NCI-H2081 (cell line): ENCODE measurements at regions not wholly inside any gene's neighbourhood (a gene's known extent, or its start where the extent isn't known, plus 50 kb on each side); places are given as distances from the start of the nearest gene placed in this dataset.

Experiments used
- DNase-seq, 2 experiments: peaks; one replicate each; lab custom pipeline; 2025; lab: John Stamatoyannopoulos, UW

DNA sequence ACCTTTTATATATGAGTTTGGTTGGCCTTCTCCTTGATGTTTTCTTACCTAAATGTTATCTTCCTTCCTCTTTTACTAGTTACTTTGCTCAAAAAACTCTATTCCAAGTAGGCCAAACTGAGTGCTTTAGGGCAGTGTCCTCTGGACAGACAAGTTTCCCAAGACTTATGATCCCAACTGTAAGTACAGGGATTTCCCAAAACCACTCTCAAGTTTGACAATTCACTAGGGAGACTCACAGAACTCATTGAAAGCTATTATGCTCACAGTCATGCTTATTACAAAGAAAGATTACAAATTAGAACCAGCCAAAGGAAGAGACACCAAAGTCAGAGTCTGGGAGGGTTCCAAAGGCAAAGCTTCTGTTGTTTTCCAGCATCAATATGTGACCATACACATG lies 534.2 kb upstream of the ALCAM start:
- no peak for DNase-seq

DNA sequence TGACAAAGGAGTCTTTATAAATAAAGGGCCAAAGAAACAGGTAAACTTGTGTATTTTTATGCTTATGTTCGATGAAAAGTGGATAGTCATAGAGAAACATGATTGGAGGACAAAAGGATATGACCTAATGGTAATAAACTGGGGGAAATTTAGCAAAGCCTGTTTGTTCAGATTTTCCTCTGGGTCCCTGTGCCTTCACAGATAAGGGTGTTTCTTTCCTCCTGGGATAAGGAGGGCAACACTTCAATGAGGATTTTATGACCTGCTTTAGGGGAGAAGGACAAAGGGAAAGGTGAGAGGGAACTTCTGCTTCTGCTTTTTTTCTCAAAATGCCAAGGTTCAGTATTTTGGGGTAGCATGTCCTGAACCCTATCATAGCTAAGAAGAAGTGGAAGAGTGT lies 531.3 kb upstream of the ALCAM start:
- DNase-seq: no peak

DNA sequence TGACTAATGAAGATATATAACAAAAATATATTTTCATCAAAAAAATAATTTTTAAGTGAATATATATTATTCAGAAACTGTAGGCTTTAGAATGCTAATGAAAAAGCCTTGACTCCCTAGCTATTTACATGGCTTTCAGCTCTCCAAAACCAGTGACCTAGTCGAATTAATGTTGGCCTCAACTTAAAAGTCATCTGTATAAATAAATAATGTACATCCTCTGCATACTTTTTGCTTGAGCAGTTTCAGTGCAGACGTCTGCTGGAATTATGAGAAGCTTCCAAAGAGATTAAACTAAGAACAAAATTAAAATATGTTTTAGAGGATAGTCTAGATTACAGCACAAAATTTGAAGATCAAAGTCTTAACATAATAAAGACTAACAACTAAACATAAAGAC lies 520.4 kb upstream of the ALCAM start:
- DNase-seq: no peak

DNA sequence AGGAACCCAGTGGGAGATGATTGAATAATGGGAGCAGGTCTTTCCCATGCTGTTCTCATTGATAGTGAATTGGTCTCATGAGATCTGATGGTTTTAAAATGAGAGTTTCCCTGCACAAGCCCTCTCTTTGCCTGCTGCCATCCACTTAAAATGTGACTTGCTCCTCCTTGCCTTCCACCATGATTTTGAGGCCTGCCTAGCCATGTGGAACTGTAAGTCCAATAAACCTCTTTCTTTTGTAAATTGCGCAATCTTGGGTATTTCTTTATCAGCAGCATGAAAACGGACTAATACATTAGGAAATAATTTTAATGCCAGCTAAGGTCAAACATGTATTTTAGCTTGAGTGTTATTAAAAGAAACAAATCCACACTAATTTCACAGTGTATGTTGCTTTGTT lies 517.6 kb upstream of the ALCAM start:
- DNase-seq: no peak

DNA sequence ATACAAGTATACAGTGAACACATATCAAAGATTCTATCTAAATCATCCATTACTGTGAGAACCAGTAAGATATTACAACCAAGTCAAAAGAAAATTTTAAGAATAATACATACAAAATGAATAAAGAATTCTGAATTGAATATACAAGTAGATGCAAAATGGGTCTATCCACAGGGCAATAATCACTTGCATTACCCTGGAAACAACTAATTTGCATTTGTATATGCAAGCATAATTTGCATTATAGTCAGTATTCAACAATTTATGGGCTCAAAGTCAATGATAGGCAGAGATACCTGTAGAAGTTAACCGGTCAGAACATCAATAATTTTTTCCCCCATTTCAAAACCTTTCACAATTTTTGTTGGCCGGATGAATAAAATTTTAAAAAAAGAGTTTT lies 512.2 kb upstream of the ALCAM start:
- DNase-seq: no peak

DNA sequence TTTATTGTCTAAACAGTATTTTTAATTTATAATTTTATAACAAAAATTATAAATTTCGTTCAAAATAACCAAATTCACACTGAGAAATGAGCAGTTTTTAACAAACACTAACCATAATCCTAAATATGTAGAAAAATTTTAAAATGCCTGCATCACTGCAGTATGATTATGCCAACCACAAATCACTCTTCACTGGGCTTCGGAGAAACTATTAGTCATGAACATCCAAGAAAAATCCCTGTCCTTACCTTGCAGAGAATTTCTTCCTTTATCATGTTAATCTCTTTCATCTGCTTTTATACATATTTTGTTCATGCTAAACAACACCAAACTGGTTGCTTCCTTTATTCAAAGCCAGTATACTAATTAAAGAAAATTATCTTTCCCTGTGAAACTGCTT lies 511.0 kb upstream of the ALCAM start:
- DNase-seq: no peak

DNA sequence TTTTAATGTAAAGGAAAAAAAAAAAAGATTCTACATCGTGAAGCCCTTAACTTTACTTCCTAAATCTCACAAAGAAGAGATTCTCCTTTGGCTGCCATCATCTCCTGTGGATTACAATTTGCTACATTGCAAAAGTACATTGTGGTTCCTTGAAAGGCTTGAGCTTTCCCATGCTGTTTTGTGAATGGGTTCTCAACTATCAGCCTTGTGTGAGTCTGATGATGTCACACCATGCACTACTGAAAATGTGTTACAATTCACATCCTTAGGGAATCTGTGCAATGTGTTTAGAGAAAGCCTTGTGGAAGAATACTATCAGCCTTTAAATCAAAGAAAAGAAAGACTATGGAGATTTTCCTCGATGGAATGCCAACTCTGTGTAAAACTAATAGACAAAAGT lies 510.0 kb upstream of the ALCAM start:
- no peak for DNase-seq

DNA sequence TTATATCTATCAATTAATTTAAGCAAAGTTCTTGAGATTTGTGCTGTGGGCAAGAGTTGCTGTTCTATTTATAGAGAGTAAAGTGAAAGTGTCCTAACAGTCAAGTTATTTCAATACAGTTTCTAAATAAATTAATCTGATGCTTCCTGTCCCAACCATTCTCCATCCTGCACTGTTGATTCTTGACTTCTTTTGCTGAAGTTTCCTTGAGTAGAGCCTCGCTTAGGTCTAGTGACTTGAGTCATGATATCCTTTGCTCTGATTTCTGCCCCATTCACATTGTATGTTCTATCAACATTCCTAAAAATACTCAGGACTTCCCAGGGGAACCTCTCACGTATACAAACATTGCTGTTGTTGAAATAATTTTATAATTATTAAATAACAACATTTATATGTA lies 498.4 kb upstream of the ALCAM start:
- no peak for DNase-seq

DNA sequence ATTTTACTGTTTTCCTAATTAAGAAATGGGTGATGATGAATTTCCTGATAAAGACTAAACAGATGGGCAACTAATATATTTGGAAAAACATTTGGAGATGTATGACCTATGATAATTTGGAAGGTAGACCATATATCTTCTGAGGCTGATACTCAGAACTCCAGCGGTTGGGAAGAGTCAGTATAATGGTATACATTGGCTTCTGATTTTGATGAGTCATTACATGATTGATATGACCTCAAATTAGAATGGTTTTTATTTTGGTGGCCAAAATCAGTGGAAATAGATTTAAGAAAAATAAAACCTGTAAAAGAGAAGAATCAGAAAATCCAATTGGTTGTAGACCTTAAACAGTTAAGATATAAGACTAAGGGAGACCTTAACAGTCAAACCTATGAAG lies 496.4 kb upstream of the ALCAM start:
- DNase-seq: no peak

DNA sequence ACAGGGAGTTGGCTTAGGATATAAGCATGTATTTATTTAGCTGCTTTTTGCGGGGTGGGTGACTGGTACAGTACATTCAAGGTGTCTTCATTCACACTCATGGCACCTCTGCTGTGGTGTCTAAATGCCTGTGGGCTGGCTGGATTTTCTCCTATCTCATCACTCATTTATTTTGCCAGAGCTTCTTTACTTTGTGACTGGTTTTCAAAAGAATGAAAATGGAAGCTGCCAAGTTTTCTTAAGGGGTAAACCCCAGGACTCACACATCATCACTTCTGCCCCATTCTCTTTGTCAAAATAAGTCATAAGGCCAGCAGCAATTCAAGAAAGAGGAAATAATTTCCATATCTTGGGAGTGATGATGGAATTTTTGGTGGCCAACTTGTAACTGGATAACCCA lies 493.4 kb upstream of the ALCAM start:
- DNase-seq: no peak

DNA sequence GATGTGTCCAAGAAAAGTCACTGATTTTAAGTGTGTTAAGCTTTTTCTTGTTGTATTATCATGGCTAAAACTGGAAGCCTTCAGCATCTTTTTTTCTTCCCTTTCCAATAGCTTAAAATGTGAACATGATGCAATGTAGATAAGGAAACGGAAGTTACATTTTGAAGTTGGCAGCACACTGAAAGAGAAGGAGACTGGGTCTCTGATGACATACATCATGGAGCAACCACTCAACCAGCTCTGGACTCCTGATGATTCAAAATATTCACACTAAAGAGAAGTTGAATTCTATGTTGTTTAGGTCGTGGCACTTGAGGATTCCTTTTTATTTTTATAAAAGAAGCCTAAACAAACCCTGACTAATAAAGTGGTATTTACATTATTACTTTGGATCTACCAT lies 488.3 kb upstream of the ALCAM start:
- no peak for DNase-seq

DNA sequence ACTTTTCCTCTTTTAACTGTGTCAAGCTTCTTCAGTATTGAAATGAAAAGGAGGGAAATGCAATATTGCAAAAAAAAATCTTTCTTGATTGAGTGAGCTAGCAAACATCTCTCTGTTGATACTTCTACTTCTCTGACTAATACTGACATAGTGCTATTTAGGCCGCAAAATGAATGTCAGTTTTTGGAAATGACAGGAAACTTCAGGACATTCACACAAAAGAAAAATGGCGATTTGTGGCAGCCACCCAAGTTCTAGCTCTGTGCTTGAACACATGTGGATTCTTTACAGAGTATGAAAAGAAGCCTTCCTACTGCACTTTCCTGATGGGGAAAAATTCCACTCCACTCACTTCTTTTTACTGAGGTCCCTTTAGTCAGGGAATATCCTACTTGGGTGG lies 486.8 kb upstream of the ALCAM start:
- peak in 1 of 2 experiments; percentile 44 for DNase-seq

DNA sequence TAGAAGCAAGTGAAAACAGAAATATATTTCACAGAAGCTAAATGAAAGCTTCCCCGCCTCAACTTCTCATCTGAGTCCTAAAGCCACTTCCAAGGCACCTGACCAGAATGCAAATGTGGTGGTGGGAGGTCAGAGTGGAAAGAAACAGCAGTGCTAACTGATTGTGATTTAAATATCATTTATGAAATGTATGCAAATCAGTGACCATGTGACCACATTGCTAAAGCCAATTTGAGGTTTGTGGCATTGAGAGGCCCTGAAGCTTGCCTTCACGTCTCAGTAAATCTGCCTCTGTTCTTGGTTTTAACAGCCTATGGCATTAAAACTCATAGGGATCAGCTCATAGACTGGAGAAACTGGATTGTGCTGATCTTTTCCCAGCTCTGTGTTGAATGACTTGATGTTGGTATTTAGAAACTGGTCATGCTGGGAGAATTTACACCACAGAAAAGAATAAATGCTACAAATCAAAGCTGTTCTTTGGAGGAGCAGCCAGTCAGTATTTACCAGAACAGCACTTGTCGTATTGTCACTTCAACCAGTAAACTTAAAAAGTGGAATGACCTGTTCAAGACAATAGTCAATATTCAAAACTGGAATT lies 481.4 kb upstream of the ALCAM start:
- DNase-seq: no peak

DNA sequence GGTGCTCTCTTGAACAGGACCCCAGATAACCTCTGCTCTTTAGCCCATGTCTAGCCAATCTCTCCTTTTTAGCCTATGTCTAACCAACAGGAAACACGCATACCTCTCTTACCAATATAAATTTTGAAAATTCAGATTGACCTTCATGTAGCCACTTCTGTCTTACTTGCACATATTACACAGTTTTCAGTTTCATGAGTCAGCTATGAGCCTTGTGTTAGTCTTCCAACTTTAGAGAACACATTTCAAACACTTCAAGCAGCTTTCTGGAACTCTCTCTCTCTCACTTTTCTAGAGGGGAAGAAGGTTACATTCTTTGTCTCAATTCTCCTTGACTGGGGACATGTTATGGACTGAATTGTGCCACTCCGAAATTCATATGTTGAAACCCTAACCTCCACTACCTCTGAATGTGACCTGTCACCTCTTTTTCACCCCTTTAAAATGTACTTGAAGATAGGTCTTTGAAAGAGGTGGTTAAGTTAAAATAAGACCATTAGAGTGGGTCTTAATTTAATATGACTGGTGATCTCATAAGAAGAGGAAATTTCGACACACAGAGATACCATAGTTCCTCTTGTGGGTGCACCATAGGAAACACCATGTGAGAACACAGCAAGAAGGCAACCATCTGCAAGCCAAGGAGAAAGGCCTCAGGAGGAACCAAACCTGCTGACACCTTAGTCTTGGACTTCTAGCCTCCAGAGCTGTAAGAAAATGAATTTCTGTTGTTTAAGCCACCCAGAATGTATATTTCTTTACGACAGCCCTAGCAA lies 480.3 kb upstream of the ALCAM start:
- DNase-seq: no peak

DNA sequence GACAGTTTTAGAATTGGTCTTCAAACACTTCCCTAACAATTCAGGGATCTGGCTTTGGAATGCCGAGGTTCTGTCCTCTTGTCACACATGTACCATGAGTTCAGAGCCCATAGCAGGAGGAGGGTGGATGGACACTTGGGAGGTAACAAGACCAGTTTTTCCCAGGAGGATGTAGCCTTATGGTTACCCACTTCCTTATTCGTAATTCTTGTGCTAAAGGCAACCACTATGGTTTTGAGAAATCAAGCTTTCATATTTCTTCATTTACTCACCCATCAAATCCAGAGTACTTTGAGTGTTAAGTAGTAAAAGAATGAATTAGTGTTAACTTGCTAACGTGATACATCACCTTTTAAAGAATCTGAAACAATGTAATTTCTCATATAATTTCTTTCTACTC lies 479.6 kb upstream of the ALCAM start:
- DNase-seq: no peak

DNA sequence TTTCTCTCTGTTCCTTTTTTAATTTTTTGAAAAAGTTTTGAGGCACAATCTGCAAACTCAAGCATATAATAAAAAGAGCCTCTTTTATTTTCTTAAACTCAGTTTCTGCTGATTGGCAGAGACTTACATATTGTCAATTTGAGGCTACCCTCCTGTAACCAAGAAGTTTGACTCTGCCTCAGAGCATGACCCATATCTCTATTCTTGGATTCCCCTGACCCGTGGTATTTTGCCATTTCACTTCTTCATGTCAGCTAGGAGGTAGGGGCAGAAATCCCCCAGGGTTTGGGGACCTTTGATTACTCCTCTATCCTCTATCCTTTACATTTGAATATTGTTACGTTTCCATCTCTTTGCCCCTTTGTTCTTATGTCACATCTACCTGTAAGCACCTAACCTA lies 479.1 kb upstream of the ALCAM start:
- no peak for DNase-seq

DNA sequence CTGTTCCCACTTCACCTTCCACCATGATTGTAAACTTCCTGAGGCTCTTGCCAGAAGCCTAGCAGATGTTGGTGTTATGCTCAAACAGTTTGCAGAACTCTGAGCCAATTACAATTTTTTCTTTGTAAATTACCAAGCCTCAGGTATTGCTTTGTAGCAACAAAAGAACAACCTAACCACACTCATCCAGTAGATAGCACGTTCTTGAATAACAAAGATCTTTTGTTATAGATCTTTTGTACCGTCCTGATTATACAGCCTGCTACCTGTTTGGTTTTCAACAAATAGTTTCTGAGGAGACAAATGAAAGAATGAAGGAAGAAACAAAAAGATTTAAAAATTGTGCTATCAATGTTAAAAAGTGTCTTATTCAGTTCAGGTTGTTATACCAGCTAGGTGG lies 474.7 kb upstream of the ALCAM start:
- peak in 1 of 2 experiments; percentile 22 for DNase-seq

DNA sequence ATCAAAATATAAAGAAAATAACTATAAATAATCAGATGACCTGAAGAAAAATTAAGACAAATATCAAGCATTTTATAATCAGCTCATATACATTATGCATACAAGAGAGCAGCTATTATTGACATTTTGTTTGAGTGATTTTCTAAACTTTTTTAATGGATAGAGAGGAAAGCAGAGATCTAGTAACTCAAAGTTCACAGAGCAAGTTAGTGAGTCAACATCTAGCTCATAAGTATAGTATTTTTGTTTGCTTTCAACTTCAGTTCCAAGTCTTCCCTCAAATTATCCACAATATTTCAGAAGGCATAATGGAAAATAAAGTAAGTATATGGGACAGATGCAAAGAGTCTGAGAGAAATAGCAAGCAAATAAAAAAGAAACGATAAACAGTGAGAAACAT lies 470.1 kb upstream of the ALCAM start:
- DNase-seq: no peak

DNA sequence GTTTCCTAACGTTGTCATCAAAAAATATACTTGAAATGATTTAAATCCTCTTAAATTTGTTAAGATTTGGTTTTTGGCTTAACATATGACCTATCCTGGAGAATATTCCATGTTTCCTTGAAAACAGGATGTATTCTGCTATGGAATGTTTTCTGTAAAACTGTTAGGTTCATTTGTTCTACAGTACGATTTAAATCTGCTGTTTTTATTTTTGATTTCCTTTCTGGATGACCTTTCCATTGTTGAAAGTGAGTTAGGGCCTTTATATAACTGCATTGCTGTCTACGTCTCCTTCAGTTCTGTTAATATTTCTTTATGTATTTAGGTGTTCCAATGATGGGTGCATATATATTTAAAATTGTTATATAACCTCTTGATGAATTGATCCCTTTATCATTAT lies 465.3 kb upstream of the ALCAM start:
- no peak for DNase-seq

DNA sequence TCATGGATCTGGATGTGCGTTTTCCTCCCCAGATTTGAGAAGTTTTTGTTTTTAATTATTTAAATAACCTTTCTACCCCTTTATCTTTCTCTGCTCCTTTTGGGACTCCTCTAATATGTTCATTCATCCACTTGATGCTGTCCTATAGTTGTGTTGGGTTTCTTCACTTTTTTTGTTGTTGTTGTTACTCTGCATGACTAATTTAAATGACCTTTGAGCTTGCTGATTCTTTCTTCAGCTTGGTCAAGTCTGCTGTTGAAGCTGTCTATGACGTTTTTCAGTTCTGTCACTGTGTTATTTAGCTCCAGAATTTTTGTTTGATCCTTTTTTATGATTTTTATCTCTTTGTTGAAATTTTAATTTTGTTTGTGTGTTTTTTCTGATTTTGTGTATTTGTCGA lies 463.6 kb upstream of the ALCAM start:
- DNase-seq: no peak

DNA sequence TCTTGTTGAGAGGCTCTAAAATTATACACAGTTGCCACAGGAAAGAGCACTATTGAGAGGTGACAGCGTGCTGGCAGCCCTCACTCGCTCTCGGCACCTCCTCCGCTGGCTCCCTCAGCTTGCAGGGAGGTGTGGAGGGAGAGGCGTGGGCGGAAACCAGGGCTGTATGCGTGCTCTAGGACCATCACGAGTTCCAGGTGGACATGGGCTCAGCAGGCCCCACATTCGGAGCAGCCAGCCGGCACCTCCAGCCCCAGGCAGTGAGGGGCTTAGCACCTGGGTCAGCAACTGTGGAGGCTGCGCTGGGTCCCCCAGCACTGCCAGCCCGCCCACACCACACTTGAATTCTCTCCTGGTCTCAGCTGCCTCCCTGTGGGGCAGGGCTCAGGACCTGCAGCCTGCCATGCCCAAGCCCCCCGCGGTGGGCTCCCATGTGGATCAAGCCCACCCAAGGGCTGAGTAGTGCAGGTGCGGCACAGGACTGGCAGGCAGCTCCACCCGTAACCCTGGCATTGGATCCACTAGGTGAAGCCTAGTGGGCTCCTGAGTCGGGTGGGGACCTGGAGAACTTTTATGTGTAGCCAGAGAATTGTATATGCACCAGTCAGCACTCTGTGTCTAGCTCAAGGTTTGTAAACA lies 460.6 kb upstream of the ALCAM start:
- DNase-seq: no peak

DNA sequence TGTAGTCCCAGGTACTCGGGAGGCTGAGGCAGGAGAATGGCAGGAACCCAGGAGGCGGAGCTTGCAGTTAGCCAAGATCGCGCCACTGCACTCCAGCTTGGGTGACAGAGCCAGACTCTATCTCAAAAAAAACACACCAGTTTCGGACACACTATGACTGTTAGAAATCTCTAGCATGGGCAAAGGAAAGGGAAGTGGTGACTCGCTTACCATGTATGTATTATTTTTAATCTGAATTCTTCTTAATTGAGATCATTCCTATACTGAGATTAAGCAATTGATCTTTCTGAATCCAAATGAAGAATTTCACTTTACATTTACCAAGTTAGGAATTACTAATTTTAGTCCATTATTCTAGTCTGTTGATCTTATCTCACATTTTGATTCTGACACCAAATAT lies 459.2 kb upstream of the ALCAM start:
- no peak for DNase-seq

DNA sequence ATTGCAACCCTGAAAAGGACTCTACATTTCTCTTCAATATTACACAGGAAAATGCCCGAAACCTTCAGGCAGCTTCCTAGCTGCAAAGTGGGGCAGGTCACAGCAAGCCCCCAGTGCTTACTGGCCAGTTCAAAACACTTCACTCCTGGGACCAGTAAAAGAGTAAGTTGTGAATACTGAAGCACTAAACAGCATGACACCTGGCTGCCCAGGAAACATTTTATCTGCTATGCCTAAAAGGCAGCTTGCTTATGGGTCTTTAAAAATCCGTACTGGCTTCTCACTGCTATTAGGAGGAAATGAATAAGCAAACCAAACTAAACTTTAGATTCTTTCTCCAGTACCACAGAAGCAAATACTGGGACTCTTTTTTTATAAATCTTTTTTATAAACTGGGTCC lies 457.9 kb upstream of the ALCAM start:
- DNase-seq: peak; percentile 41 to 74

DNA sequence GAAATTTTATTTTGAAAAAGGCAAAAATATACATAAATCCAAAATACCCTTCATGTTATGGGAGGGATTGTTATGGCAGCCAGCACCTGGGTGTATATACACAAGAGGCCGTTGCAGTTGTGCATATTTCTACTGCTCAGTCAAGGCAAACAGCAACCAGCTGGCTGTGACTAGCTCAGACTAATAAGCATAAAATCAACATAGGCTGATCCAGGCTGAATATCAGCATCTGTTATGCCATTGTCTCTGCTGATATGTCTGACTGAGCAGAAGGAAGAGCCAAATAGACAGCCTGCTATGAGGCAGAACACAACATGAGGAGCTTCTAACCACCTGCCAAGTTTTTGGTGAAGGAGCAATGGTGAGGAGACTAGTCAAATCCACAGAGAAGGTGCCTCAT lies 457.5 kb upstream of the ALCAM start:
- DNase-seq: peak; percentile 93 to 99
